DMS153 treated with DMSO at 0.1 percent for 48 hours (cell line): ENCODE measurements at regions not wholly inside any gene's neighbourhood (a gene's known extent, or its start where the extent isn't known, plus 50 kb on each side); places are given as distances from the start of the nearest gene placed in this dataset.
"Not testable (repeated sequence)": the region's sequence is repeated elsewhere in the genome, so short reads cannot be mapped to it uniquely, and the experiment has no call there.

Source experiments
- DNase-seq: peaks from one replicate; lab custom pipeline; 2025; ENCODE audit not compliant: unreplicated experiment; lab: John Stamatoyannopoulos, UW

DNA sequence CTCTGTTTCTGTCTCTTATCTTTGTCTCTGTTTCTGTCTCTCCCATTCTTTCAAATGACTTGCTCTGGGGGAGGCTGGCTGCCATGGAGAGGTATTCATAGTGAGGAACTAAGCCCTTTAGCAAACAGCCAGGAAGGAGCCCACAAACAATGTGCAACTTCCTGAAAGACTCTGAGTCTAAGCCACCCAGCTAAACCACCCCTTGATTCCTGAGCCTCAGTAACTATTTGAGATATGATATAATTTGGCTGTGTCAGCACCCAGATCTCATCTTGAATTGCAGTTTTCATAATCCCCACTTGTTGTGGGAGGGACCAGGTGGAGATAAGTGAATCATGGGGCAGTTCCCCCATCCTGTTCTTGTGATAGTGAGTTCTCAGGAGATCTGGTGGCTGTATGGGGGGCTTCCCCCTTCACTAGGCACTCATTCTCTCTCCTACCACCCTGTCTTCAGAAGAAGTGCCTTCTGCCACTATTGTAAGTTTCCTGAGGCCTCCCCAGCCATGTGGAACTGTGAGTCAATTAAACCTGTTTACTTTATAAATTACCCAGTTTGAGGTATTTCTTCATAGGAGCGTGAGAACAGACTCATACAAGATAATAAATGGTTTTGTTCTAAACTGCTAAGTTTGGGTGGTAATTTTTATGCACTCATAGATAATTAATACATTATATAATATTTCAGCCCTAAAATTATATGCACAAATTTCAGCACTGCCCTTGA is 121.2 kb upstream of the FOXP2 start:
- DNase-seq, result no peak

DNA sequence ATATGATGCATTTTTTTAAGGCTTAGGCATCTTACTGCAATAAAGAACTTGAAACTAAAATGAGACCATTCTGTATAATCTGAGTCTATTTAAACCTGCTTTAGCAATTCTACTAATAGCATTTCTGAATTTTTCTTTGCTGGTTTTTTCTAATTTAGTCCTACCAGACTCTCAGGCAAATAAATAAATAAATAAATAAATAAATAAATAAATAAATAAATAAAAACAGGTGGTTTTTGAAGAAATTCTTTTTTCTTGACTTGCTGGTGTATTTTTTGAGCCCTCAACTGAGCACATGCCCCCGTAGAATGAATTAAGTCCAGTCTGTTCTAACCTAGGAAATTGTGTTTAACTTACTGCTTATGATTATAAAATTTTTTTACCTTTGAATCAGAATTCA is 134.7 kb upstream of the FOXP2 start:
- no peak for DNase-seq

DNA sequence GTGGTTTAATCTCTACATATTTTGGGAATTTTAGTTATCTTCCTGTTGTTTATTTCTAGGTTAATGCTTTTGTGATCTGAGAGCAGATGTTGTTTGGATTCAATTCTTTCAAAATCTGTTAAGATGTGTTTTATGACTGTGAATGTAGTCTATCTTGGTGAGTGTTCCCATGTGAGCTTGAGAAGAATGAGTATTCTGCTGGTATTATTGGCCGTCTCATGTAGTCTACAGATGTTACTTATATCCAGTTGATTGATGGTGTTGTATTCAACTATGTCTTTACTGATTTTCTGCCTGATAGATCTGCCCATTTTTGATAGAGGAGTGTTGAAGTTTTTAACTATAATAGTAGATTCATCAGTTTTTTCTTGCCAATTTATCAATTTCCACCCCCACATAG is 141.4 kb upstream of the FOXP2 start:
- DNase-seq, result no peak

DNA sequence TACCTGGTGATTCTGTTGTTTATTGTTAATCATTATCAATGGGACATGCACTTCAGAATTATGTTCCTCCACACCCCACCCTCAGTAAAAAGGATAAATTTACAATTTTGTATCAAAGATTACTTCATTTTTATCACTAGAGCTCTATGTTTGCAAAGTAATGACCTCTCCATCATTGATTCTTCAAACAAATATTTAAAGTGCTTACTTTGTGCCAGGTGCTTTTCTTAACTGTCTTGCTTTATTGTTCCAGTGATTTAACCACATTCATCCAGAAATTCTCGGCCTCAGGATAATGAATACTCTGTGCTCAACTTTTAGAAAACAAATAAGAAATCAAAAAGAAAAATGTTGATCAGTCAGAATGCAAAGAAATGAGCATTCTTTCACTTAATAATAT is 144.9 kb upstream of the FOXP2 start:
- no peak for DNase-seq

DNA sequence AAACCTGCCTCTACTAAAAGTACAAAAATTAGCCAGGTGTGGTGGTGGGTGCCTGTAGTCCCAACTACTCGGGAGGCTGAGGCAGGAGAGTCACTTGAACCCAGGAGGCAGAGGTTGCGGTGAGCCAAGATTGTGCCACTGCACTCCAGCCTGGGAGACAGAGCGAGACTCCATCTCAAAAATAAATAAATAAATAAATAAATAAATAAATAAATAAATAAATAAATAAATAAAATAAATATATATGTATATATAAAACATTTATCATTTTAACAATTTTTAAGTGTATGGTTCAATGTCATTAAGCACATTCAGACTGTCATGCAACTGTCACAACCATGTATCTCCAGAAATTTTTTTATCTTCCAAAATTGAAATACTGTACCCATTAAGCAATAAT is 147.1 kb upstream of the FOXP2 start:
- not testable (repeated sequence) for DNase-seq

DNA sequence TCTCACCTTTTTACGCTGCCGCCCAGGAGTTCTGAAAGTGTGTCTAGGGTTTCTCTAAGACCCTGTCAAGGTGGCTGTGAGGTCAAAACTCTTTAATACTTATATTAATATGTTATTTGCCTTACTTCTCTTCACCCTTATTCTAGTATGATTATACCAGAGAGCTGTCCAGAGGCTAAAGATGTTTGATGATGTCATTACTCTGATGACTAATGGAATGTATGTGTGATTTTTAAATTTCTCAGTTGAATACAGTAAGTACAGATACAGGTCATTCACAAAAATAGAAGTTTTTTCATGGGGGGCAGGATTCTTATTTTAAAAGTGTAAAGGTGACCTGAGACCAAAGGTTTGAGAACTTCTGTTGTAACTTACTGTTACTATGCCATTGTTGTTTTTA is 150.6 kb upstream of the FOXP2 start:
- no peak for DNase-seq

DNA sequence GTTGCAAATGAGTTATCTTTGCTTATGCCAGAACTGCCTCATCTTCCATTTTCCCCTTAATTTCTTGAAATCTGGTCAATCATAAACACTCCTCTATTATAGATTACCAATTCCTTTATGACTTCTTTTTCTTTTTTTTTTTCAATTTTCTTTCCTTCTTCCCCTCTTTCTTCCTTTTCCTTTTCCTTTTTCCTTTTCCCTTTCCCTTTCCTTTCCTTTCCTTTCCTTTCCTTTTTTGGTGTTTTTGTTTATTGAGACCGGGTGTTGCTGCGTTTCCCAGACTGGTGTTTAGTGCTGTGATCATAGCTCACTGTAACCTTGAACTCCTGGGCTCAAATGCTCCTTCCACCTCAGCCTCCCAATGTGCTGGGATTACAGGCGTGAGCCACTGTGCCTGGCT is 151.4 kb upstream of the FOXP2 start:
- no peak for DNase-seq

DNA sequence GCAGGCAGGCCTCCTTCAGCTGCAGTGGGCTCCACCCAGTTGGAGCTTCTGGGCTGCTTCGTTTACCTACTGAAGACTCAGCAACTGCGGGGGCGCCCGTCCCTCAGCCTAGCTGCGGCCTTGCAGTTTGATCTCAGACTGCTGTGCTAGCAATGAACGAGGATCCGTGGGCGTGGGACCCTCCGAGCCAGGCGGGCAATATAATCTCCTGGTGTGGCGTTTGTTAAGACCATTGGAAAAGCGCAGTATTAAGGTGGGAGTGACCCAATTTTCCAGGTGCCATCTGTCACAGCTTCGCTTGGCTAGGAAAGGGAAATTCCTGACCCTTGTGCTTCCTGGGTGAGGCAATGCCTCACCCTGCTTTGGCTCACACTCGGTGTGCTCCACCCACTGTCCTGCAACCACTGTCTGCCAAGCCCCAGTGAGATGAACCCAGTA is 159.2 kb upstream of the FOXP2 start:
- no peak for DNase-seq

DNA sequence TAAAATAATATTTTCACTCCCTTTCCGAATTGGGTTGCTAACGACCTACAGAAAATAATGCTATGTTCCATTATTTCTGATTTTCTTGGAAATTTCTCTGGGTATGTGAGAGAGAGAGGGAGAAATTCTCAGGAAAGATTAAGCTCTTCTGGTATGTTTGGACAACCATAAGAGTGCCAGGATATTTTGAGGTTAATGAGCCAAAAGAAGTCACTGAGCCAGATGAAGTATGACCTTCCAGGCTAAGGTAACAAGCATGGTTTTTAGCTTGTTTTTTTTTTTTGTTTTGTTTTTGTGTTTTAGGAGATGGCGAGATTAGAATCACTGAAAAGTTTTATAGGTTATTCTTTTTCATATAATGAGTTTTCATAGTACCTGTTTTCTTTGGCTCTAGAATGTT is 171.0 kb upstream of the FOXP2 start:
- DNase-seq, result no peak

DNA sequence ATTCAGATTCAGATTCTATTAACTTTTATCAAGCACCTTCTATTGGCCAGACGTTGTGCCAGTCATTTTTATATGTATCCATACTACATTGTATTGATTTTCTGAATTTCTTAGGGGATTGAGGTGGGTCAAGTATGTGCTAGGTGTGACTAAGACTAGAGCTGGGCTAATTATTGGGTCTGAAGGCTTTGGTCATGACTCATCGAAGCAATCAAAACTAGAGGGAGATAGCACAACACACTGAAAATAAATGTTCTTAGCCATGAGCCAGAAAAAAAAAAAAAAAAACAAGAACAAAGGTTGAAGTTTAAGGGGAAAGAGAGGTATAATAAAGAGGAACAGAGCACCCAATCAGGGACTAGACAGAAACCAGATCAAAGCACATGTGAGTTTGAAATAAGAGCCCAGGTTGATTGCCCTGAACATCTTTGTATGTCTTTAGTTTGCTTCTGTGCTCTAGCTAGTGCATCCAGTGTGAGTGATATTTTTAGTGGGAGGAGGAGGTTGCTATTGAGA is 171.6 kb upstream of the FOXP2 start:
- DNase-seq, result no peak

DNA sequence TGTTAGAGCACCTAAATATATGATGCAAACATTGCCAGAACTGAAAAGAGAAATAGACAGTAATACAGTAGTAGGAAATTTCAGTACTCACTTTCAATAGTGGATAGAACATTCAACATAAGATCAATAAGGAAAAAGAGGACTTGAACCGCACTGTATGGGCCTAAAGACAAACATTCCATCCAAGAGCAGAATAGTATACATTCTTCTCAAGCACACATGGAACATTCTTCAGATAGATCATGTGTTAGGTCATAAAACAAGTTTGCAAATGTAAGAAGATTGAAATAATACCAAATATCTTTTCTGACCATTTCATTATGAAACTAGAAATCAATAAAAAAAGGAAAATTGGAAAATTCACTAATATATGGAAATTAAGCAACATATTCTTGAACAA is 185.4 kb upstream of the FOXP2 start:
- DNase-seq, result no peak

DNA sequence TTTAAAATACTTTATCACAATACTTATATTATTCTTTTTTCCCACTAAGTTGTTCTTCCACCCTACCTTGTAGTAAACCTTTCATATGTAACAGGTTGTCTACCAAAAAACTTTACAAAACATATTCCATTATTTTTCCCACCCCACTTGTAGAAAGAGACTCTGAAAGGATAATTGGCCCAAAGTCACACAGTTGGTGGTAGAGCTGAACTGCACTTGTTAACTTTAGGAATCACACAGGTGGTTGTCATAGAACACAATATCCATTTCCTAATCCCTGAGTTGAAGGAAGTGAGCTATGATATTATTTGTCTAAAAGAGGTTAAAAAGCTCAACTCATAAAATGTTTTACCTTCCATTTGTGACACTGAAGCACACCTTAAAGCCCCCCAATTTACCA is 188.8 kb upstream of the FOXP2 start:
- no peak for DNase-seq

DNA sequence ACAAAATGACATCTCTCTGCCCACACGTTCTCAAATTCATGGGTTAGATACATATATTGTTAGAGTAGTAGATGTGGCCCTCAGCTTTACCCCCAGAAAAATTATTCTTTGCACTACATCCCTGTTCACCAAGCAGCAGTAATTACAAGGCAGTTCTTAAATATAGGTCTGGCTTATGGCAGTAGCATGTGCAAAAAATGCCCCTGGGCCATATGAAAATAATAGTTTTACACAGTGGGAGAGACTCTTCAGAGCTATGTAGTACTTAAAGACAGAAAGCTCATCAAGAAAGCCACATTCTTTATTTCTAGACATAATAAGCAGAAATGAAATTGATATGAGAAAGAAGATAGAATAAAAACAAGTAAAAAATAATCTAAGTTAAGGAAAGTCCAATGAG is 196.3 kb upstream of the FOXP2 start:
- DNase-seq, result no peak

DNA sequence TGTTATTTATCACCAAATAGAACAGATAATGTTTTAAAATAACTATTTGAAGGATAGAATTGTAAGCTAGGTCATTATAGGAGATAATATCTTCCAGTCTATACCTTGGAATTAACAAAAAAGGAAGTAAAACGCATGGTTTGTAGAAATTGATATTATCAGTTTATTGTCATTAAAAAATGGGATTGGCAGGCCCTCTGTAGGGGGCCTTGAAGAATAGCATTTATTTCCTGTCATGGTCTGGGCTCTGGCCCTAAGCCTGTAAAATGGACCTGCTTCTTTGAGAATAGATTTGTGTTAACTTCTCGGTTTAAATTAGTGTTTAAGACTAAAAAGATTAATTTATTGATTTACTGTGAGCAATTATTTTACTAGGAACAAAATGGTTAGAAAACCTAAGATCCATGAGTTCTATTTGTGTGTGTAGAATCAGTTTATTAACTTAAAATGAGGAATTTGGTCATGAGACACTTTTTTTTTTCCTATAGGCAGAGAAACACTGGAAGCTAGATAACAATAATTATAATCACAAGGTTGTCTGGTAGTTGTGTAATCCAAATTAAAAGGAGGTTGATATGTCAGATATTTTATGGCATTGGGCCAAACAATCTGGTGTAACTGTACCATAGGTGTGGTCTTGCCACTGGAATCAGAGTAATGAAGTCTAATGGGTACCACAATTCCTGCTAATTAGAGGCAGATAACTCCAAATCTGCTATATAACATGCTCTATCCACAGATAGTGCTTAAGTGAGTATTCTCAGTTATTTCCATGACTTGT is 197.4 kb upstream of the FOXP2 start:
- DNase-seq, result no peak

DNA sequence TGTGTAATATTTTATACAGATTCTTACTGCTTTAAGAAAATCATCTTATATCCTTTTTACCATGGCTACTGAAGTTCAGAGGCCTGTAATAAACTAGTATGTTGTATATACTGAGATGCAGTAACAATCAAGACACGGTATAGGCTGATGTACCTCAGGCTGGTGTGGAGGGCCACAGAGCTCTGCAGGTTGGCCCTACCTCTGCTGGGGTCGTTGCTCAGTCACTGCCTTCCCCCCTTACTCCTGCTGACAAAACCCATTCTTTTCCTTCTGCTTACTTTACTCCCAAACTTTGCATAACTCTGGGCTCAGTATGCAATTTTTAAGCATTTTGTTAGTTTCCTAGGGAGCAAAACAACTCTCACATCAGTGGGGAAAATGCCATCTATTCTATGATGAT is 200.1 kb upstream of the FOXP2 start:
- no peak for DNase-seq

DNA sequence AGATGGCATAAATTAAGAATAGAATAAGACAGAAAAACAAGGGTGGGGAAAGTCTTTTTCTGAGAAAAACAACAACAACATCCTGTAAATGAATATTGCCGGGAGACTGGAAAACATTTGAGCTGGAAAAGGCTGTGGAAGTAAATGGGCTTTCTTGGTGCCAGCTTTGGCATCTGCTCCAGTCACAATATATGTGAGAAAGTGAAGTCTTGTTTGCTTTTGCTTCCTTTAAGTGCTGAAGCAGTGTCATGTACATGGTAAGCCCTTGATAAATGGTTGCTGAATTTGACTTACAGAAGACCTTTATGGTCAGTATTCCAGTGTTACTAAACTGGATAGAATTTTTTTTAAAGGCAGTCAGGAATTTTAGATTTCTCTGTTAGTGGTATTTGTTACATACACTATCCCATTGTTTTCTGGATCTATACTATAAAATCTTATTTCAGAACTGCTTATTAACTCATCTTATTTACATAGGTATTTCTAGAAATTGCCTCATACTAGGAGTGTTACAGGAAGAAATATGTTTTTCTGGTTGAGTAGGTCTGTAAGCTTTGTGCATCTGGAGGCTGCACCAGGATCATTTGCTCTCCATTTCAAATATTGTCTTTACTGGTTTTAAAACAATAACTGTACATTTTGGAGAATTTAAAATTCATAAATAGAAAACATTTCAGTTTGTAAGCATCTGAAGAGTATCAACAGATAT is 201.7 kb upstream of the FOXP2 start:
- DNase-seq, result no peak

DNA sequence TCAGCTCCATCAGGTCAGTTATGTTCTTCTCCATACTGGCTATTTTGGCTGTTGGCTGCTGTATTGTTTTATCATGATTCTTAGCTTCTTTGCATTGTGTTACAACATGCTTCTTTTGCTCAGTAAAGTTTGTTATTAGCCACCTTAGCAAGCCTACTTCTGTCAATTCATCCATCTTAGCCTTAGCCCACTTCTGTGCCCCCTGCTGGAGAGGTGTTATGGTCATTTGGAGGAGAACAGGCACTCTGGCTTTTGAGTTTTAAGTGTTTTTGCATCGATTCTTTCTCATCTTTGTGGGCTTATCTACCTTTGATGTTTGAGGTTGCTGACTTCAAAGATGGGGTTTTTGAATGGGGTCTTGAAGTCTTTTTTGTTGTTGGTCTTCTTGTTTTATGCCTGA is 204.6 kb upstream of the FOXP2 start:
- no peak for DNase-seq

DNA sequence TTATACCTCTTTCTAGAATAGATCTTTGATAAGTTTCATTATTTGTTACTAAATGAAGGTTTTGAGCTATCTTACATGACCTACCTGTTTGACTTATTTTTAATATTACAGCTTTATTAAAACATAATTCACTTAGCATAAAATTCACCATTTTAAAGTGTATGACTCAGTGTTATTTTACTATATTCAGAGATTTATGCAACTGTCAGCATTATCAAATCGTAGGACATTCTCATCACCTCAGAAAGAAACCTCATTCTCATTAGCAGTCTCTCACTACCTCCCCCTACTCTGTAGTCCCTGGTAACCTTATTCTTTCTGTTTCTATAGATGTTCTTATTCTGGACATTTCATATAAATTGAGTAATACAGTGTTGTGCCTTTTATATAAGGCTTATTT is 207.9 kb upstream of the FOXP2 start:
- DNase-seq, result no peak

DNA sequence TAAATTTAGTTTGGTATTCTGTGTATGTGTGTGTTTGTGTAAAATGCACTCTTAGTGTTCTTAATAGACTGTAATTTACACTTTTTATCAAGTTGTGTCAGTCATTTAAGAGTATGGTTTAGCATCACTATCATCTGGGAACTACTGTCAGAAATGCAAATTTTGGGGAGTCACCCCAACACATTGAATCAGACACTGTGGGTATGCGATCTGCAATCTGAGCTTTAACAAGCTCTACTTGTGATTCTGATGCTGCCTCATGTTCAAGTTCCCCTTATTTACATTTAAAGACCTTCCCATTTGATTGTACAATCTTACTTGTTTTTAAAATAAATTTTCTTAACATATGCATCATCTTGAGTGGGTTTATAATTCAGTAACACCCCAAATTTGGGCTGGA is 218.1 kb upstream of the FOXP2 start:
- no peak for DNase-seq

DNA sequence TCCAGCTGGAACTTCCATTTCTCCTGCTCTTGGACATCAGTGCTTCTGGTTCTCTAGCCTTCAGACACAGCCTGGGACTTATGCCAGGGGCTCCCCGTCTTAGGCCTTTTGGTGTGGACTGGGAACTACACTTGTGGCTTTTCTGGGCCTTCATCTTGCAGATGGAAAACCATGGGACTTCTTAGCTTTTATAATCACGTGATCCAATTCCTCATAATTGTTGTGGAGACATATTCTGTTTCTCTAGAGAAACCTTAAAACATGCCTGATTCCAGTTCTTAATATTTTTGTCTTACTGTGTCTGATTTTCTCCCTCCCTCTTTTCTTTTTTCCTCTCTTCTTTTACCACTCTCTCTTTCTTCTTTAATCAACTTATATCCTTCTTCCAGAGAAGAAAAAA is 224.2 kb upstream of the FOXP2 start:
- DNase-seq, result no peak

DNA sequence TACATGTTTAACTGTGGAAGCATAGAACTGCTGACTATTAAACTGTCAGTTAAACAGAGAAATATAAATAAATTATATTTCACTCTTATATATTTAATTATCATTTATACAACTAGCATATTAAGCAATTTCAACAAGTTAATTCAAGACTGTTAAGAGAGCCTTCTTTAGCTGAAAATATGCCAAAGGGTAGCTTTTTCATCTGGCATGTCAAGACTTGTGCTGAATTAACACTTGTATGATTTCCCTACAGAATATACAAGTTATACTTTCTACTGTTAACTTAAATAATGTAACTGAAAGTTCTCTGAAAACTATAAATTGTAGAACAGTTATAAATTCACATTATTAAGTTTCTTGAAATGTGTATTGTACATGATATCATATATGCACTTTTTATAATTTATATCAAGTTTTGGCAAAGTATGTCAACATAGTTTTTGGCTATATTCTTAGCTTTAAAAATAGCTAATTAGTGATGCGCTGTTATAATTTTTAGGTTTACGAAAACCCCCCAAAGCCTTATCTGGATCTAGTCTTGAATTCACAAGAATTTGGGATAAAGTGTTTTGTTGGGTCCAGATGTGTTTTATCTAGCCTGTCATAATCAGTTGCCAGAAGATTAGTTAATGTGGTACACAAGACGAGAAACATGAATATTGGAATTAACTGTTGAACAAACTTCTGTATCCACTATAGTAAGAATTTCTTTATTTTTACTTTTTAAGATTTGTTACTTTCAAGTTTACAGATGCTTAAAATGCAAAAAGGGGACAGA is 231.1 kb upstream of the FOXP2 start:
- no peak for DNase-seq
